ENCODE measurements at regions not wholly inside any gene's neighbourhood (a gene's known extent, or its start where the extent isn't known, plus 50 kb on each side); places are given as distances from the start of the nearest gene placed in this dataset.

- no peaks in the 10 kb centered on the region for H3K27me3 ChIP-seq (ENCODE audit: insufficient read depth, poor library complexity, severe bottlenecking)
- TF ChIP-seq CTCF (IDR thresholded peaks at IDR 0.05; ENCODE audit: insufficient read depth, low read length) (no peak), REST (IDR thresholded peaks at IDR 0.05; ENCODE audit: insufficient replicate concordance, low read depth) (no peak), SPI1 (IDR thresholded peaks at IDR 0.05; ENCODE audit: borderline replicate concordance, low read depth) (no peak), GABPA (IDR thresholded peaks at IDR 0.05; ENCODE audit: low read depth) (no peak), POLR2AphosphoS5 (IDR thresholded peaks at IDR 0.05; ENCODE audit: low read depth) (no peak)
- H3K4me3 ChIP-seq (replicated peaks; ENCODE audit: insufficient read depth, low read length): no peak overlapping the region
- no peak overlapping the region for H3K27ac ChIP-seq (replicated peaks)
- no peak for DNase-seq (ENCODE audit: low read depth in 1 of 2, low spot score in 1 of 2)
Measured at GRCh38 chr6:113489952-113490746, 367.0 kb upstream of the MARCKS start.

GRCh38 chr6:113491376-113491775, 365.8 kb upstream of the MARCKS start:
- Histone ChIP-seq H3K4me3 (replicated peaks; ENCODE audit: insufficient read depth, low read length) (no peak overlapping the region), H3K27ac (replicated peaks) (no peak overlapping the region), H3K27me3 (ENCODE audit: insufficient read depth, poor library complexity, severe bottlenecking) (no peaks in the 10 kb centered on the region)
- no peak for DNase-seq (ENCODE audit: low read depth in 1 of 2, low spot score in 1 of 2)
- TF ChIP-seq GABPA (IDR thresholded peaks at IDR 0.05; ENCODE audit: low read depth) (no peak), SPI1 (IDR thresholded peaks at IDR 0.05; ENCODE audit: borderline replicate concordance, low read depth) (no peak), CTCF (IDR thresholded peaks at IDR 0.05; ENCODE audit: insufficient read depth, low read length) (no peak), REST (IDR thresholded peaks at IDR 0.05; ENCODE audit: insufficient replicate concordance, low read depth) (no peak), POLR2AphosphoS5 (IDR thresholded peaks at IDR 0.05; ENCODE audit: low read depth) (no peak)

- TF ChIP-seq CTCF (IDR thresholded peaks at IDR 0.05; ENCODE audit: insufficient read depth, low read length) (no peak), REST (IDR thresholded peaks at IDR 0.05; ENCODE audit: insufficient replicate concordance, low read depth) (no peak), GABPA (IDR thresholded peaks at IDR 0.05; ENCODE audit: low read depth) (no peak), SPI1 (IDR thresholded peaks at IDR 0.05; ENCODE audit: borderline replicate concordance, low read depth) (no peak), POLR2AphosphoS5 (IDR thresholded peaks at IDR 0.05; ENCODE audit: low read depth) (no peak)
- no peak for DNase-seq (ENCODE audit: low read depth in 1 of 2, low spot score in 1 of 2)
Measured at GRCh38 chr6:113493991-113494390, 363.2 kb upstream of the MARCKS start.

More at GRCh38 chr6:113493991-113494390, 363.2 kb upstream of the MARCKS start:
- H3K27me3 ChIP-seq (ENCODE audit: insufficient read depth, poor library complexity, severe bottlenecking): no peaks in the 10 kb centered on the region
- no peak overlapping the region for H3K4me3 ChIP-seq (replicated peaks; ENCODE audit: insufficient read depth, low read length)
- H3K27ac ChIP-seq (replicated peaks): no peak overlapping the region
